GM12878 (cell line): ENCODE measurements at regions not wholly inside any gene's neighbourhood (a gene's known extent, or its start where the extent isn't known, plus 50 kb on each side); places are given as distances from the start of the nearest gene placed in this dataset.

ENCODE experiments used
- ATF3 ChIP-seq: IDR thresholded peaks from 2 replicates; pipeline ENCODE4 v1.6.1; 2011; ENCODE audit warnings: low read depth, mild to moderate bottlenecking, low read length, moderate library complexity, borderline replicate concordance; ENCODE audit errors: extremely low read depth
- BCL11A ChIP-seq: IDR thresholded peaks from 2 replicates; pipeline ENCODE4 v1.6.1; 2011; ENCODE audit warnings: low read depth, low read length
- CBX3 ChIP-seq: fragments of 200-600 bp; sonication (generic); IDR thresholded peaks from 2 replicates; pipeline ENCODE4 v1.6.1; 2016; ENCODE audit warnings: low read depth, borderline replicate concordance
- CBX5 ChIP-seq: sonication (generic); IDR thresholded peaks from 2 replicates; pipeline ENCODE4 v1.6.1; 2016; ENCODE audit warnings: low read depth, moderate library complexity, mild to moderate bottlenecking, inconsistent platforms
- CREB1 ChIP-seq: IDR thresholded peaks from 2 replicates; pipeline ENCODE4 v1.6.1; 2012; ENCODE audit warnings: low read depth, mild to moderate bottlenecking, inconsistent platforms
- CREM ChIP-seq: IDR thresholded peaks from 2 replicates; pipeline ENCODE4 v1.6.1; 2014; ENCODE audit warnings: antibody characterized with exemption, low read depth
- CUX1 ChIP-seq: IDR thresholded peaks from 2 replicates; pipeline ENCODE4 v1.6.1; 2012; ENCODE audit warnings: improper control_type of control experiment, low read depth, low read length; ENCODE audit not compliant: insufficient replicate concordance
- ETV6 ChIP-seq, 2 experiments: fragments of 450-650 bp in 1 of 2; IDR thresholded peaks in 1 of 2; conservative IDR thresholded peaks in 1 of 2; 2 replicates each; pipeline ENCODE4 v1.6.1; 2014; ENCODE audit warnings: antibody characterized with exemption in 1 of 2, borderline replicate concordance in 1 of 2, low read depth in 1 of 2, mild to moderate bottlenecking in 1 of 2, moderate library complexity in 1 of 2
- FOS ChIP-seq: IDR thresholded peaks from 3 replicates; pipeline ENCODE4 v1.6.1; 2011; ENCODE audit warnings: borderline replicate concordance; ENCODE audit not compliant: insufficient read length; ENCODE audit errors: extremely low read depth
- HCFC1 ChIP-seq: fragments of 150-350 bp; IDR thresholded peaks from 2 replicates; pipeline ENCODE4 v1.6.1; 2014; ENCODE audit warnings: low read length
- HDGF ChIP-seq: fragments of 450-650 bp; IDR thresholded peaks from 2 replicates; pipeline ENCODE4 v1.6.1; 2016; ENCODE audit warnings: antibody characterized with exemption
- MLLT1 ChIP-seq: fragments of 450-650 bp; IDR thresholded peaks from 2 replicates; pipeline ENCODE4 v1.6.1; 2016; ENCODE audit warnings: mild to moderate bottlenecking
- MYB ChIP-seq: fragments of 150-350 bp; IDR thresholded peaks from 2 replicates; pipeline ENCODE4 v1.6.1; 2014; ENCODE audit warnings: mild to moderate bottlenecking, low read depth, low read length, borderline replicate concordance
- NR2C1 ChIP-seq: fragments of 450-650 bp; IDR thresholded peaks from 2 replicates; pipeline ENCODE4 v1.6.1; 2017; ENCODE audit warnings: antibody characterized with exemption, mild to moderate bottlenecking, moderate library complexity
- RAD21 ChIP-seq: IDR thresholded peaks from 2 replicates; pipeline ENCODE4 v1.6.1; 2011; ENCODE audit warnings: mild to moderate bottlenecking, low read depth, low read length, moderate library complexity; ENCODE audit not compliant: insufficient read depth
- RUNX3 ChIP-seq: IDR thresholded peaks from 2 replicates; pipeline ENCODE4 v1.6.1; 2012; ENCODE audit warnings: low read length, inconsistent platforms
- SMAD1 ChIP-seq: fragments of 450-650 bp; IDR thresholded peaks from 2 replicates; pipeline ENCODE4 v1.6.1; 2018; ENCODE audit warnings: mild to moderate bottlenecking, low read depth; ENCODE audit not compliant: partially characterized antibody
- TBL1XR1 ChIP-seq: IDR thresholded peaks from 2 replicates; pipeline ENCODE4 v1.6.1; 2012; ENCODE audit warnings: low read depth, low read length, improper control_type of control experiment
- USF1 ChIP-seq: IDR thresholded peaks from 2 replicates; pipeline ENCODE4 v1.6.1; 2011; ENCODE audit warnings: borderline replicate concordance, low read depth, mild to moderate bottlenecking, moderate library complexity, mixed read lengths, low read length; ENCODE audit not compliant: insufficient read depth; ENCODE audit errors: extremely low read length
- ZNF622 ChIP-seq: fragments of 450-650 bp; IDR thresholded peaks from 2 replicates; pipeline ENCODE4 v1.6.1; 2017; ENCODE audit warnings: mild to moderate bottlenecking, inconsistent platforms

- TF ChIP-seq NR2C1: no peak
- peak in 1 of 2 experiments; percentile 90; a peak in 2 of 4 replicates for TF ChIP-seq ETV6 (conservative IDR thresholded peaks at IDR 0.05 in 1 of 2, IDR thresholded peaks at IDR 0.05 in 1 of 2; ENCODE audit: borderline replicate concordance in 1 of 2, low read depth in 1 of 2)
- TF ChIP-seq MLLT1: peak; percentile 93
- peak; percentile 93 for TF ChIP-seq RUNX3
- 0 out of 2 replicates have a peak, but pooled peaks have one; percentile 11 for TF ChIP-seq RAD21
- TF ChIP-seq TBL1XR1: no peak
- TF ChIP-seq SMAD1: peak; percentile 65
- TF ChIP-seq CREM: peak; percentile 84
- no peak for TF ChIP-seq MYB
- no peak for TF ChIP-seq CUX1
- no peak for TF ChIP-seq FOS
- peak; percentile 77; the same call in 1 of the 2 replicates for TF ChIP-seq HDGF
- TF ChIP-seq ATF3: no peak
- 0 out of 2 replicates have a peak, but pooled peaks have one; percentile 38 for TF ChIP-seq HCFC1
- TF ChIP-seq CBX5: peak; percentile 99
- TF ChIP-seq ZNF622: no peak
- no peak for TF ChIP-seq USF1
- TF ChIP-seq BCL11A: peak; percentile 86
- peak; percentile 74 for TF ChIP-seq CREB1
- no peak for TF ChIP-seq CBX3
Observed at GRCh38 chr6:20319520-20320357, 81.9 kb upstream of the E2F3 start (continued).
